ENCODE measurements at regions not wholly inside any gene's neighbourhood (a gene's known extent, or its start where the extent isn't known, plus 50 kb on each side); places are given as distances from the start of the nearest gene placed in this dataset.

- no peak for TF ChIP-seq EZH2 (IDR thresholded peaks at IDR 0.05; ENCODE audit: borderline replicate concordance, low read length)
- TF ChIP-seq, protein P1, sequence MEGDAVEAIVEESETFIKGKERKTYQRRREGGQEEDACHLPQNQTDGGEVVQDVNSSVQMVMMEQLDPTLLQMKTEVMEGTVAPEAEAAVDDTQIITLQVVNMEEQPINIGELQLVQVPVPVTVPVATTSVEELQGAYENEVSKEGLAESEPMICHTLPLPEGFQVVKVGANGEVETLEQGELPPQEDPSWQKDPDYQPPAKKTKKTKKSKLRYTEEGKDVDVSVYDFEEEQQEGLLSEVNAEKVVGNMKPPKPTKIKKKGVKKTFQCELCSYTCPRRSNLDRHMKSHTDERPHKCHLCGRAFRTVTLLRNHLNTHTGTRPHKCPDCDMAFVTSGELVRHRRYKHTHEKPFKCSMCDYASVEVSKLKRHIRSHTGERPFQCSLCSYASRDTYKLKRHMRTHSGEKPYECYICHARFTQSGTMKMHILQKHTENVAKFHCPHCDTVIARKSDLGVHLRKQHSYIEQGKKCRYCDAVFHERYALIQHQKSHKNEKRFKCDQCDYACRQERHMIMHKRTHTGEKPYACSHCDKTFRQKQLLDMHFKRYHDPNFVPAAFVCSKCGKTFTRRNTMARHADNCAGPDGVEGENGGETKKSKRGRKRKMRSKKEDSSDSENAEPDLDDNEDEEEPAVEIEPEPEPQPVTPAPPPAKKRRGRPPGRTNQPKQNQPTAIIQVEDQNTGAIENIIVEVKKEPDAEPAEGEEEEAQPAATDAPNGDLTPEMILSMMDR (IDR thresholded peaks at IDR 0.05; ENCODE audit: low read length) = no peak
Observed at GRCh38 chr12:115472852-115473251, 788.9 kb upstream of the TBX3 start.

All from OCI-LY1 (cell line).